HL-60 (cell line): ENCODE measurements at regions not wholly inside any gene's neighbourhood (a gene's known extent, or its start where the extent isn't known, plus 50 kb on each side); places are given as distances from the start of the nearest gene placed in this dataset.

Experiments used
- POLR2AphosphoS5 ChIP-seq: IDR thresholded peaks from 2 replicates; pipeline ENCODE4 v1.6.1; 2012; ENCODE audit warnings: low read depth
- TF ChIP-seq, protein P1 (sequence below): IDR thresholded peaks from one replicate; pipeline ENCODE4 v1.5.1; 2011; ENCODE audit warnings: low read length, control low read depth, inconsistent platforms; ENCODE audit not compliant: insufficient read depth
- TF ChIP-seq, protein P2 (sequence below): IDR thresholded peaks from 2 replicates; pipeline ENCODE4 v1.6.1; 2012; ENCODE audit warnings: low read depth; ENCODE audit not compliant: insufficient replicate concordance

DNA sequence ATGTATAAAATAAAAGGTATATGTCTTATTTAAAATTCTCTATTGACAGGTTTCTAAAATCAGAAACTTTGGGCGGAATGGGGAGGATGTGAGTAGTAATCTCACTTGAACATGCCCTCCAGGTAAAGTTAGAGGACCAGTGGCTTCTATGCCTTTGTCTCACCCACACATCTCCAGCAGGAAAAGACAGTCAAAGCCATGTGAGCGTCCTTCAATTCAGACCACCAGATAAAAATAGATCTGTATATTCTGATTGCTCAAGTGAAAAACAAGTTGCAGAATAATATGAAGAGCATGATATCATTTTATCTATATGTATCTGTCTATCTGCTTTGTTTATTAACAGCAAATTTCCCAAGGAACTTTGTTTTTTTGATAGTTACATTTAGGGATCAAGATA is 152.2 kb downstream of the TMCO5A start:
- TF ChIP-seq, protein P1, sequence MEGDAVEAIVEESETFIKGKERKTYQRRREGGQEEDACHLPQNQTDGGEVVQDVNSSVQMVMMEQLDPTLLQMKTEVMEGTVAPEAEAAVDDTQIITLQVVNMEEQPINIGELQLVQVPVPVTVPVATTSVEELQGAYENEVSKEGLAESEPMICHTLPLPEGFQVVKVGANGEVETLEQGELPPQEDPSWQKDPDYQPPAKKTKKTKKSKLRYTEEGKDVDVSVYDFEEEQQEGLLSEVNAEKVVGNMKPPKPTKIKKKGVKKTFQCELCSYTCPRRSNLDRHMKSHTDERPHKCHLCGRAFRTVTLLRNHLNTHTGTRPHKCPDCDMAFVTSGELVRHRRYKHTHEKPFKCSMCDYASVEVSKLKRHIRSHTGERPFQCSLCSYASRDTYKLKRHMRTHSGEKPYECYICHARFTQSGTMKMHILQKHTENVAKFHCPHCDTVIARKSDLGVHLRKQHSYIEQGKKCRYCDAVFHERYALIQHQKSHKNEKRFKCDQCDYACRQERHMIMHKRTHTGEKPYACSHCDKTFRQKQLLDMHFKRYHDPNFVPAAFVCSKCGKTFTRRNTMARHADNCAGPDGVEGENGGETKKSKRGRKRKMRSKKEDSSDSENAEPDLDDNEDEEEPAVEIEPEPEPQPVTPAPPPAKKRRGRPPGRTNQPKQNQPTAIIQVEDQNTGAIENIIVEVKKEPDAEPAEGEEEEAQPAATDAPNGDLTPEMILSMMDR: no peak
- TF ChIP-seq POLR2AphosphoS5: no peak
- TF ChIP-seq, protein P2, sequence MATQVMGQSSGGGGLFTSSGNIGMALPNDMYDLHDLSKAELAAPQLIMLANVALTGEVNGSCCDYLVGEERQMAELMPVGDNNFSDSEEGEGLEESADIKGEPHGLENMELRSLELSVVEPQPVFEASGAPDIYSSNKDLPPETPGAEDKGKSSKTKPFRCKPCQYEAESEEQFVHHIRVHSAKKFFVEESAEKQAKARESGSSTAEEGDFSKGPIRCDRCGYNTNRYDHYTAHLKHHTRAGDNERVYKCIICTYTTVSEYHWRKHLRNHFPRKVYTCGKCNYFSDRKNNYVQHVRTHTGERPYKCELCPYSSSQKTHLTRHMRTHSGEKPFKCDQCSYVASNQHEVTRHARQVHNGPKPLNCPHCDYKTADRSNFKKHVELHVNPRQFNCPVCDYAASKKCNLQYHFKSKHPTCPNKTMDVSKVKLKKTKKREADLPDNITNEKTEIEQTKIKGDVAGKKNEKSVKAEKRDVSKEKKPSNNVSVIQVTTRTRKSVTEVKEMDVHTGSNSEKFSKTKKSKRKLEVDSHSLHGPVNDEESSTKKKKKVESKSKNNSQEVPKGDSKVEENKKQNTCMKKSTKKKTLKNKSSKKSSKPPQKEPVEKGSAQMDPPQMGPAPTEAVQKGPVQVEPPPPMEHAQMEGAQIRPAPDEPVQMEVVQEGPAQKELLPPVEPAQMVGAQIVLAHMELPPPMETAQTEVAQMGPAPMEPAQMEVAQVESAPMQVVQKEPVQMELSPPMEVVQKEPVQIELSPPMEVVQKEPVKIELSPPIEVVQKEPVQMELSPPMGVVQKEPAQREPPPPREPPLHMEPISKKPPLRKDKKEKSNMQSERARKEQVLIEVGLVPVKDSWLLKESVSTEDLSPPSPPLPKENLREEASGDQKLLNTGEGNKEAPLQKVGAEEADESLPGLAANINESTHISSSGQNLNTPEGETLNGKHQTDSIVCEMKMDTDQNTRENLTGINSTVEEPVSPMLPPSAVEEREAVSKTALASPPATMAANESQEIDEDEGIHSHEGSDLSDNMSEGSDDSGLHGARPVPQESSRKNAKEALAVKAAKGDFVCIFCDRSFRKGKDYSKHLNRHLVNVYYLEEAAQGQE: no peak
